ENCODE measurements at regions not wholly inside any gene's neighbourhood (a gene's known extent, or its start where the extent isn't known, plus 50 kb on each side); places are given as distances from the start of the nearest gene placed in this dataset.

GRCh38 chr14:99026471-99026870, 245.5 kb downstream of the BCL11B start:
- Mint-ChIP-seq H3K9me3 (ENCODE audit: unreplicated experiment) (no peaks in the 10 kb centered on the region), H3K27me3 (ENCODE audit: insufficient read depth, unreplicated experiment) (peaks cover 3% of the 10 kb centered on the region), H3K27ac (ENCODE audit: unreplicated experiment) (no peak overlapping the region), H3K4me3 (ENCODE audit: unreplicated experiment) (no peak overlapping the region), H3K4me1 (ENCODE audit: low read depth, unreplicated experiment) (no peaks in the 10 kb centered on the region), H3K36me3 (ENCODE audit: insufficient read depth, unreplicated experiment) (no peaks in the 10 kb centered on the region)
- CTCF ChIA-PET: no interaction called here
- BruUV-seq (replicated peaks): no TSS peak
- POLR2A ChIA-PET: no interaction called here
- Histone ChIP-seq H3K4me1 (no peaks in the 10 kb centered on the region), H3K36me3 (ENCODE audit: control insufficient read depth, insufficient read depth, low read length) (no peaks in the 10 kb centered on the region), H3K4me3 (ENCODE audit: low read depth, low read length) (no peak overlapping the region), H3K9me3 (no peaks in the 10 kb centered on the region), H3K27me3 (replicated peaks; ENCODE audit: control insufficient read depth, insufficient read depth, low read length) (no peaks in the 10 kb centered on the region)
- TF ChIP-seq CTCF (IDR thresholded peaks at IDR 0.05; ENCODE audit: insufficient read depth in 1 of 2, low read depth in 1 of 2, low read length in 1 of 2, severe bottlenecking in 1 of 2, unreplicated experiment in 1 of 2): no peak
- DNase-seq: no peak
- intact Hi-C loops (cut with micrococcal nuclease; ENCODE audit: unreplicated experiment): no loop called here

- Histone ChIP-seq H3K4me3 (ENCODE audit: low read depth, low read length) (no peak overlapping the region), H3K27me3 (replicated peaks; ENCODE audit: control insufficient read depth, insufficient read depth, low read length) (no peaks in the 10 kb centered on the region), H3K4me1 (no peaks in the 10 kb centered on the region), H3K36me3 (ENCODE audit: control insufficient read depth, insufficient read depth, low read length) (no peaks in the 10 kb centered on the region), H3K9me3 (no peaks in the 10 kb centered on the region)
- TF ChIP-seq CTCF (IDR thresholded peaks at IDR 0.05; ENCODE audit: insufficient read depth in 1 of 2, low read depth in 1 of 2, low read length in 1 of 2, severe bottlenecking in 1 of 2, unreplicated experiment in 1 of 2): no peak
- DNase-seq: no peak
- Mint-ChIP-seq H3K9me3 (ENCODE audit: unreplicated experiment) (peaks cover 10% of the 10 kb centered on the region), H3K27me3 (ENCODE audit: insufficient read depth, unreplicated experiment) (peaks cover 6% of the 10 kb centered on the region), H3K4me1 (ENCODE audit: low read depth, unreplicated experiment) (no peaks in the 10 kb centered on the region), H3K4me3 (ENCODE audit: unreplicated experiment) (no peak overlapping the region), H3K36me3 (ENCODE audit: insufficient read depth, unreplicated experiment) (no peaks in the 10 kb centered on the region), H3K27ac (ENCODE audit: unreplicated experiment) (no peak overlapping the region)
- ChIA-PET CTCF (no interaction called here), POLR2A (no interaction called here)
- intact Hi-C loops (cut with micrococcal nuclease; ENCODE audit: unreplicated experiment): no loop called here
- no TSS peak for BruUV-seq (replicated peaks)
These were observed 244.0 kb downstream of the BCL11B start for GRCh38 chr14:99028041-99028440.

- H3K4me3 ChIP-seq (ENCODE audit: low read depth, low read length): no peak overlapping the region
- no peak overlapping the region for H3K4me3 Mint-ChIP-seq (ENCODE audit: unreplicated experiment)
- intact Hi-C loops (cut with micrococcal nuclease; ENCODE audit: unreplicated experiment): no loop called here
- no peaks in the 10 kb centered on the region for H3K27me3 ChIP-seq (replicated peaks; ENCODE audit: control insufficient read depth, insufficient read depth, low read length)
- BruUV-seq (replicated peaks): no TSS peak
- H3K9me3 ChIP-seq: no peaks in the 10 kb centered on the region
- H3K4me1 Mint-ChIP-seq (ENCODE audit: low read depth, unreplicated experiment): no peaks in the 10 kb centered on the region
- H3K36me3 Mint-ChIP-seq (ENCODE audit: insufficient read depth, unreplicated experiment): no peaks in the 10 kb centered on the region
- H3K36me3 ChIP-seq (ENCODE audit: control insufficient read depth, insufficient read depth, low read length): no peaks in the 10 kb centered on the region
- TF ChIP-seq CTCF (IDR thresholded peaks at IDR 0.05; ENCODE audit: insufficient read depth in 1 of 2, low read depth in 1 of 2, low read length in 1 of 2, severe bottlenecking in 1 of 2, unreplicated experiment in 1 of 2): no peak
- H3K9me3 Mint-ChIP-seq (ENCODE audit: unreplicated experiment): peaks cover 10% of the 10 kb centered on the region
- H3K27me3 Mint-ChIP-seq (ENCODE audit: insufficient read depth, unreplicated experiment): peaks cover 6% of the 10 kb centered on the region
- H3K27ac Mint-ChIP-seq (ENCODE audit: unreplicated experiment): no peak overlapping the region
- no peaks in the 10 kb centered on the region for H3K4me1 ChIP-seq
- CTCF ChIA-PET: no interaction called here
- no peak for DNase-seq
- POLR2A ChIA-PET: no interaction called here
These were observed 243.5 kb downstream of the BCL11B start for GRCh38 chr14:99028521-99028920.

Measured in Caco-2 (cell line).